ENCODE measurements at regions not wholly inside any gene's neighbourhood (a gene's known extent, or its start where the extent isn't known, plus 50 kb on each side); places are given as distances from the start of the nearest gene placed in this dataset.

GRCh38 chr3:59163953-59164352 is 114.1 kb upstream of the CFAP20DC start:
- Mint-ChIP-seq H3K36me3 (ENCODE audit: low read depth) (no peaks in the 10 kb centered on the region), H3K4me3 (no peak overlapping the region), H3K4me1 (no peaks in the 10 kb centered on the region), H3K27me3 (ENCODE audit: insufficient read depth) (no peaks in the 10 kb centered on the region), H3K27ac (no peak overlapping the region), H3K9me3 (no peaks in the 10 kb centered on the region)
- Histone ChIP-seq H3K9ac (ENCODE audit: extremely low read depth, low read length, poor library complexity, severe bottlenecking) (no peak overlapping the region), H3K36me3 (ENCODE audit: control insufficient read depth, insufficient read depth, low read length) (no peaks in the 10 kb centered on the region), H3K27ac (ENCODE audit: low read depth, low read length) (no peak overlapping the region), H3K27me3 (ENCODE audit: control insufficient read depth, insufficient read depth, low read length, poor library complexity, severe bottlenecking) (no peaks in the 10 kb centered on the region), H3K9me3 (ENCODE audit: control insufficient read depth, low read length) (no peaks in the 10 kb centered on the region), H3K4me3 (ENCODE audit: low read length) (no peak overlapping the region), H3K4me1 (ENCODE audit: control insufficient read depth, insufficient read depth, low read length) (no peaks in the 10 kb centered on the region)
- no peak for DNase-seq
- TF ChIP-seq CTCF (conservative IDR thresholded peaks at IDR 0.05): no peak
- 93% methylated on average over 2 of the region's 2 CpGs; no CpG with 5 or more reads in 1 of the 2 experiments for WGBS, 2 experiments (ENCODE audit: insufficient coverage in 1 of 2, insufficient read length in 1 of 2)

- Mint-ChIP-seq H3K4me3 (no peak overlapping the region), H3K4me1 (no peaks in the 10 kb centered on the region), H3K27ac (no peak overlapping the region), H3K9me3 (no peaks in the 10 kb centered on the region), H3K27me3 (ENCODE audit: insufficient read depth) (no peaks in the 10 kb centered on the region), H3K36me3 (ENCODE audit: low read depth) (no peaks in the 10 kb centered on the region)
- H3K36me3 ChIP-seq (ENCODE audit: control insufficient read depth, insufficient read depth, low read length): no peaks in the 10 kb centered on the region
- TF ChIP-seq CTCF (conservative IDR thresholded peaks at IDR 0.05): no peak
- H3K4me3 ChIP-seq (ENCODE audit: low read length): no peak overlapping the region
- no peaks in the 10 kb centered on the region for H3K9me3 ChIP-seq (ENCODE audit: control insufficient read depth, low read length)
- WGBS, 2 experiments (ENCODE audit: insufficient coverage in 1 of 2, insufficient read length in 1 of 2): 94 to 95% methylated on average over 7 of the region's 7 CpGs
- no peak for DNase-seq
- H3K9ac ChIP-seq (ENCODE audit: extremely low read depth, low read length, poor library complexity, severe bottlenecking): no peak overlapping the region
- H3K27me3 ChIP-seq (ENCODE audit: control insufficient read depth, insufficient read depth, low read length, poor library complexity, severe bottlenecking): no peaks in the 10 kb centered on the region
- no peak overlapping the region for H3K27ac ChIP-seq (ENCODE audit: low read depth, low read length)
- H3K4me1 ChIP-seq (ENCODE audit: control insufficient read depth, insufficient read depth, low read length): no peaks in the 10 kb centered on the region
These were observed 111.2 kb upstream of the CFAP20DC start for GRCh38 chr3:59161048-59161447.

- H3K27ac Mint-ChIP-seq: no peak overlapping the region
- H3K9me3 Mint-ChIP-seq: no peaks in the 10 kb centered on the region
These were observed 110.4 kb upstream of the CFAP20DC start for GRCh38 chr3:59160133-59160746.

More at GRCh38 chr3:59160133-59160746, 110.4 kb upstream of the CFAP20DC start:
- Histone ChIP-seq H3K27ac (ENCODE audit: low read depth, low read length) (no peak overlapping the region), H3K27me3 (ENCODE audit: control insufficient read depth, insufficient read depth, low read length, poor library complexity, severe bottlenecking) (no peaks in the 10 kb centered on the region), H3K9ac (ENCODE audit: extremely low read depth, low read length, poor library complexity, severe bottlenecking) (no peak overlapping the region), H3K9me3 (ENCODE audit: control insufficient read depth, low read length) (no peaks in the 10 kb centered on the region), H3K4me1 (ENCODE audit: control insufficient read depth, insufficient read depth, low read length) (no peaks in the 10 kb centered on the region), H3K36me3 (ENCODE audit: control insufficient read depth, insufficient read depth, low read length) (no peaks in the 10 kb centered on the region), H3K4me3 (ENCODE audit: low read length) (no peak overlapping the region)
- 94 to 100% methylated on average over 2 to 4 of the region's 4 CpGs for WGBS, 2 experiments (ENCODE audit: insufficient coverage in 1 of 2, insufficient read length in 1 of 2)
- Mint-ChIP-seq H3K36me3 (ENCODE audit: low read depth) (no peaks in the 10 kb centered on the region), H3K27me3 (ENCODE audit: insufficient read depth) (no peaks in the 10 kb centered on the region), H3K4me3 (no peak overlapping the region), H3K4me1 (no peaks in the 10 kb centered on the region)
- TF ChIP-seq CTCF (conservative IDR thresholded peaks at IDR 0.05): no peak
- no peak for DNase-seq

All from endodermal cell (in vitro differentiated cells).